HEK293 (cell line): ENCODE measurements at regions not wholly inside any gene's neighbourhood (a gene's known extent, or its start where the extent isn't known, plus 50 kb on each side); places are given as distances from the start of the nearest gene placed in this dataset.

ENCODE experiments used
- CTCF ChIA-PET: fragments of 350-600 bp; formaldehyde crosslinking; extraction: SDS; loops from one replicate; lab custom pipeline; 2021; ENCODE audit warnings: antibody characterized with exemption; lab: Yijun Ruan, JAX
- POLR2A ChIA-PET: fragments of 300-600 bp; formaldehyde crosslinking; extraction: SDS; loops from one replicate; lab custom pipeline; 2020; ENCODE audit warnings: antibody characterized with exemption, inconsistent platforms; lab: Yijun Ruan, JAX
- H3K27ac ChIP-seq: fragments of 200-500 bp; sonication (Bioruptor generic); 2 replicates; pipeline ENCODE4 v1.5.1; 2014; ENCODE audit warnings: low read depth, low read length, control low read depth, inconsistent platforms; ENCODE audit errors: extremely low read depth
- H3K36me3 ChIP-seq, 2 experiments: fragments of 200-500 bp in 1 of 2; sonication (Bioruptor generic) in 1 of 2; 1 replicate in 1 of 2; 2 replicates in 1 of 2; pipeline ENCODE4 v1.5.1; 2014 to 2017; ENCODE audit warnings: inconsistent platforms in 2 of 2, low read length in 2 of 2; ENCODE audit not compliant: control insufficient read depth in 2 of 2, insufficient read depth in 1 of 2
- H3K4me1 ChIP-seq: fragments of 200-500 bp; sonication (Bioruptor generic); 2 replicates; pipeline ENCODE4 v1.5.1; 2014; ENCODE audit warnings: mild to moderate bottlenecking, low read length, inconsistent platforms; ENCODE audit not compliant: control insufficient read depth, insufficient read depth
- H3K4me3 ChIP-seq: 2 replicates; pipeline ENCODE4 v1.5.1; 2011; ENCODE audit warnings: low read depth, mild to moderate bottlenecking, control low read depth, low read length, moderate library complexity
- H3K9me3 ChIP-seq: fragments of 200-500 bp; sonication (Bioruptor generic); 2 replicates; pipeline ENCODE4 v1.5.1; 2014; ENCODE audit warnings: low read depth, low read length, inconsistent platforms; ENCODE audit not compliant: control insufficient read depth, insufficient read depth
- BCL6B ChIP-seq: fragments of 450-650 bp; formaldehyde crosslinking; IDR thresholded peaks from 2 replicates; pipeline ENCODE4 v1.5.1; 2017; ENCODE audit warnings: missing biosample characterization, missing genetic modification characterization
- ELK4 ChIP-seq: IDR thresholded peaks from 2 replicates; pipeline ENCODE4 v1.6.1; 2011; ENCODE audit warnings: mild to moderate bottlenecking, low read depth, low read length, borderline replicate concordance
- GFI1B ChIP-seq: fragments of 450-650 bp; formaldehyde crosslinking; IDR thresholded peaks from 2 replicates; pipeline ENCODE4 v1.5.1; 2016; ENCODE audit warnings: missing biosample characterization, missing genetic modification characterization
- GLI2 ChIP-seq: fragments of 450-650 bp; formaldehyde crosslinking; IDR thresholded peaks from 2 replicates; pipeline ENCODE4; 2017; ENCODE audit warnings: missing biosample characterization, missing genetic modification characterization, low read depth, borderline replicate concordance
- MYNN ChIP-seq: fragments of 450-650 bp; formaldehyde crosslinking; IDR thresholded peaks from 2 replicates; pipeline ENCODE4 v1.5.1; 2016; ENCODE audit warnings: missing biosample characterization, missing genetic modification characterization, borderline replicate concordance
- MZF1 ChIP-seq: fragments of 450-650 bp; formaldehyde crosslinking; IDR thresholded peaks from 2 replicates; pipeline ENCODE4 v1.5.1; 2017; ENCODE audit warnings: missing biosample characterization, missing genetic modification characterization, borderline replicate concordance
- PRDM6 ChIP-seq: fragments of 450-650 bp; formaldehyde crosslinking; IDR thresholded peaks from 2 replicates; pipeline ENCODE4 v1.5.1; 2017; ENCODE audit warnings: missing biosample characterization, missing genetic modification characterization
- SP2 ChIP-seq: fragments of 450-650 bp; formaldehyde crosslinking; IDR thresholded peaks from 2 replicates; pipeline ENCODE4 v1.5.1; 2016; ENCODE audit warnings: missing biosample characterization, missing genetic modification characterization
- YY2 ChIP-seq: fragments of 450-650 bp; formaldehyde crosslinking; IDR thresholded peaks from 2 replicates; pipeline ENCODE4 v1.5.1; 2016; ENCODE audit warnings: missing biosample characterization, missing genetic modification characterization
- ZBTB26 ChIP-seq: fragments of 450-650 bp; formaldehyde crosslinking; optimal IDR thresholded peaks from 2 replicates; pipeline ENCODE3; 2016; ENCODE audit warnings: missing biosample characterization, mild to moderate bottlenecking, missing genetic modification characterization
- ZFP69B ChIP-seq: fragments of 450-650 bp; formaldehyde crosslinking; IDR thresholded peaks from 2 replicates; pipeline ENCODE4 v1.5.1; 2016; ENCODE audit warnings: missing biosample characterization, missing genetic modification characterization
- ZNF133 ChIP-seq: fragments of 450-650 bp; formaldehyde crosslinking; IDR thresholded peaks from 2 replicates; pipeline ENCODE4 v1.5.1; 2016; ENCODE audit warnings: missing biosample characterization, missing genetic modification characterization
- ZNF140 ChIP-seq: fragments of 450-650 bp; formaldehyde crosslinking; IDR thresholded peaks from 2 replicates; pipeline ENCODE4 v1.5.1; 2016; ENCODE audit warnings: missing biosample characterization, missing genetic modification characterization
- ZNF169 ChIP-seq: fragments of 450-650 bp; formaldehyde crosslinking; IDR thresholded peaks from 2 replicates; pipeline ENCODE4 v1.5.1; 2016; ENCODE audit warnings: missing biosample characterization, missing genetic modification characterization
- ZNF211 ChIP-seq: fragments of 450-650 bp; formaldehyde crosslinking; IDR thresholded peaks from 2 replicates; pipeline ENCODE4 v1.5.1; 2016; ENCODE audit warnings: low read depth, missing biosample characterization, missing genetic modification characterization
- ZNF214 ChIP-seq: fragments of 450-650 bp; formaldehyde crosslinking; IDR thresholded peaks from 2 replicates; pipeline ENCODE4 v1.5.1; 2017; ENCODE audit warnings: missing biosample characterization, mild to moderate bottlenecking, missing genetic modification characterization, borderline replicate concordance
- ZNF311 ChIP-seq: fragments of 450-650 bp; formaldehyde crosslinking; IDR thresholded peaks from 2 replicates; pipeline ENCODE4 v1.5.1; 2017; ENCODE audit warnings: missing biosample characterization, missing genetic modification characterization, borderline replicate concordance
- ZNF510 ChIP-seq: fragments of 450-650 bp; formaldehyde crosslinking; IDR thresholded peaks from 2 replicates; pipeline ENCODE4 v1.5.1; 2018; ENCODE audit warnings: mild to moderate bottlenecking, missing genetic modification characterization, missing biosample characterization; ENCODE audit not compliant: insufficient replicate concordance
- ZNF521 ChIP-seq: fragments of 450-650 bp; formaldehyde crosslinking; IDR thresholded peaks from 2 replicates; pipeline ENCODE4 v1.5.1; 2017; ENCODE audit warnings: missing biosample characterization, mild to moderate bottlenecking, missing genetic modification characterization
- ZNF629 ChIP-seq: fragments of 450-650 bp; formaldehyde crosslinking; IDR thresholded peaks from 2 replicates; pipeline ENCODE4 v1.5.1; 2017; ENCODE audit warnings: missing biosample characterization, missing genetic modification characterization
- ZNF639 ChIP-seq: fragments of 450-650 bp; formaldehyde crosslinking; IDR thresholded peaks from 2 replicates; pipeline ENCODE4 v1.5.1; 2016; ENCODE audit warnings: missing biosample characterization, missing genetic modification characterization
- ZNF670 ChIP-seq: fragments of 450-650 bp; formaldehyde crosslinking; IDR thresholded peaks from 2 replicates; pipeline ENCODE4 v1.5.1; 2016; ENCODE audit warnings: missing biosample characterization, missing genetic modification characterization, low read depth
- ZSCAN30 ChIP-seq: fragments of 450-650 bp; IDR thresholded peaks from 2 replicates; pipeline ENCODE4 v1.5.1; 2018; ENCODE audit warnings: missing biosample characterization, mild to moderate bottlenecking, missing genetic modification characterization, moderate library complexity
- ZSCAN4 ChIP-seq: fragments of 450-650 bp; formaldehyde crosslinking; IDR thresholded peaks from 2 replicates; pipeline ENCODE4 v1.5.1; 2017; ENCODE audit warnings: missing biosample characterization, missing genetic modification characterization

- TF ChIP-seq BCL6B (tag by site-specific recombination) (no peak), ZNF140 (tag by site-specific recombination) (no peak), MZF1 (tag by site-specific recombination) (no peak)
Observed at GRCh38 chr3:59280113-59280512, 230.3 kb upstream of the CFAP20DC start (continued).

- no peaks in the 10 kb centered on the region for H3K9me3 ChIP-seq
- TF ChIP-seq ZFP69B (no peak), PRDM6 (tag by site-specific recombination) (no peak), ZNF629 (no peak), ZNF521 (no peak), ZNF211 (tag by site-specific recombination) (no peak), ZNF214 (tag by site-specific recombination) (no peak), ZSCAN4 (no peak), ZBTB26 (tag by site-specific recombination) (no peak), ZNF133 (tag by site-specific recombination) (no peak), ZSCAN30 (no peak), MYNN (tag by site-specific recombination) (no peak), YY2 (no peak), ELK4 (no peak), ZNF169 (tag by site-specific recombination) (no peak)
- ChIA-PET CTCF (no interaction called here), POLR2A (no interaction called here)
- no peaks in the 10 kb centered on the region for H3K4me1 ChIP-seq
- H3K4me3 ChIP-seq, result no peak overlapping the region
- no peaks in the 10 kb centered on the region for H3K36me3 ChIP-seq
- H3K27ac ChIP-seq, result no peak overlapping the region
Observed at GRCh38 chr3:59277816-59278215, 228.0 kb upstream of the CFAP20DC start.

- H3K36me3 ChIP-seq, result no peaks in the 10 kb centered on the region
- no peaks in the 10 kb centered on the region for H3K9me3 ChIP-seq
- POLR2A ChIA-PET, result no interaction called here
- no peak overlapping the region for H3K27ac ChIP-seq
- H3K4me1 ChIP-seq, result no peaks in the 10 kb centered on the region
- TF ChIP-seq ZNF639 (tag by site-specific recombination) (no peak), ZNF140 (tag by site-specific recombination) (no peak), ZNF510 (tag by site-specific recombination) (no peak), ZNF670 (no peak), ZNF311 (no peak), GFI1B (tag by site-specific recombination) (no peak), GLI2 (tag by site-specific recombination) (no peak), SP2 (tag by site-specific recombination) (no peak)
- CTCF ChIA-PET, result interaction anchor here (0.6 kb wide), 1 partner anchor 30 kb away, joined by 4 read pairs; no protein-coding TSS in a partner anchor
- H3K4me3 ChIP-seq, result no peak overlapping the region
Observed at GRCh38 chr3:59277201-59277600, 227.4 kb upstream of the CFAP20DC start.
